ENCODE measurements at regions not wholly inside any gene's neighbourhood (a gene's known extent, or its start where the extent isn't known, plus 50 kb on each side); places are given as distances from the start of the nearest gene placed in this dataset.
A peak's percentile ranks its signal among the peaks of the same experiment; 100 is the strongest.

DNA sequence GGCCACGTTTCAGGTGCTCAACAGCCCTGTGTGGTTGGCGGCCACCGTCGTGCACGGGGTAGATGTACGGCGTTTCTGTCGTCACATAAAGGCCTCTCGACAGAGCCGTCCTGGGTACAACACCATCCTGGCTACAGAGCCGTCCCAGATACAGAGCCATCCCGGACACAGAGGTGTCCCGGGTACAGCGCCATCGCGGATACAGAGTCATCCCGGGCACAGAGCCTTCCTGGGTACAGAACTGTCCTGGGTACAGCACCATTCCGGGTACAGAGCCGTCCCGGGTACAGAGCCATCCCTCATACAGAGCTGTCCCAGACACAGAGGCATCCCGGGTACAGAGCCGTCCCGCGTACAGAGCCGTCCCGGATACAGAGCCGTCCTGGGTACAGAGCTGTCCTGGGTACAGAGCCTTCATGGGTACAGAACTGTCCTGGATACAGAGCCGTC, 222.7 kb upstream of the SOX1 start:
- no peak for DNase-seq

GRCh38 chr13:111844682-111845081, 222.3 kb upstream of the SOX1 start:
- no peak for DNase-seq

DNA sequence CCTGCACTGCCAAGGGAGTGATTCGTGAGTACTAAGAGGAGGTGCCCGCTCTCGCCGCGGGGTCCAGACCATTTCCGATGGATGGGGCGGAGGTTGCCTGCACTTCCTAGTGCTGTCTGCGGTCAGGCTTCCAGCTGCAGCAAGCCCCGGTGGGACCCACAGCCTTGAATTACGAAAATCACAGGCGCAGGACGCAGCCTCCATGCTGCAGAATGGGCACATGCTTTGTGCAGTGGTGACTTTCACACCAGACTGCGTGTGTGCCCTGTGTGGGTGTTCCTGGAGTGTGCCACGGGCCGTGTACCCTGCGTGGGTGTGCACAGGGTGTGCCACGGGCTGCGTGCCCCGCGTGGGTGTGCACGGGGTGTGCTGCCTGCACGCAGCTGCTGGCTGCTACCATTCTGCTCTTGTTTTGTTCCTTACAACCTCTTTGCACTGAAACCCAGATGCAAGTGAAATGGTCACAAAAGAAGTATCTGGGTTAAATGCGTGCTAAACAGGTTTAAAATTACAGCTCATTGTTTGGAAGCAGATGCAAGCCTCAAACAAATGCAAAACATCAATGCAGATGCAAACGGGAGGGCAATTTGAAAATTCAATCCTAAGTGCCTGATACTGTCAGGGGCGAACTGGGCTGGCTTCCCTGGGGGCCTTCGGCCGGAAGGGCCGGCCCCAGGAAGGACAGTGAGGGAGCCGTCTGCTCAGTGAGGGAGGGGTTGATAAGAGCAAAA, 221.2 kb upstream of the SOX1 start:
- DNase-seq = no peak

DNA sequence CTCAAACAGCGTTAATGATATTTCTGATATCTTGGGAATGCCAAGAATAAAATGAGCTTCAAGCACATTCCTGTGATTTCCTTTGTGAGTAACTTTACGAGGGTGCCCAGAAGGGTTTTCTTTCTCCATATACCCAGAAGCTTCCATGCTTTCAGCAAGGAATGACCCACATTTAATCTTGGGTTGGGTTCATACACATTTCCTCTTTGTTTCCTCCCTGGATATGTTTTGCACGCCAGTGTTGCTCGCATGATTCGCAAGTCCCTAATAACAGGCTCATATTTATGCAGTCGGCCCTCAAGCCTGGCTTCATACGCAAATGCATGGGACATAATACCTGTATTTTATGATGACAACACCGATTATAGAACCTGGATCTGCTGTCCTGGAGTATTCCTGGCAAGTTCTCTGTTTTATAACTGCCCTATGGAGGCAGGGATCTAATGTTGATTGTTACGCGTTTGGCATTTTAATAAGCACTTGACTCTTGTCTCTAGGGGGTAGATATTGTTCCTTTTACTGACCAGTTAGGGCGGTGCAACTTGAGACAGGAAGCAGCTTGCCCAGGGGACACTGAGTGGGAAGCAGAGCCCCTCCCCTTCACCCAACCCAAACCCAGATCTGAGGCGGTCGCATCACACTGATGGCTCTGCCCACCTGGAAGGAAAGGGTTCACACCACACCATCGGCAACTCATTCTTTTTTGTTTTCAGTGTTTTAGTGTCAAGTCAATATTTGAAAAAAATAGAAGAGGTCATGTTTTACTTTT, 220.4 kb upstream of the SOX1 start:
- peak; percentile 80 for DNase-seq

DNA sequence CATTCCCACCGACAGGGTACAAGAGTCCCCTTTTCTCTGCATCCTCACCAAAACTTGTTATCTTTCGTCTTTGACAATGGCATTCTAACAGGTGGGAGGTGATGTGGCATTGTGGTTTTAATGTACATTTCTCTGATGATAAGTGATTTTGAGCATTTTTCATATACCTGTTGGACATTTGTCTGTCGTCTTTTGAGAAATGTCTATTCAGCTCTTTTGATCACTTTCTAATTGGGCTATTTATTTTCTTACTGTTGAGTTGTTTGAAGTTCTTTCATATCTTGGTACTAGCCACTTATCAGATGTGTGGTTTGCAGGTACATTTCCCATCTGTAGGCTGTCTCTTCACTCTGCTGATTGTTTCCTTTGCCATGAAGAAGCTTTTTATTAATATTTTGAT, 219.0 kb upstream of the SOX1 start:
- DNase-seq = no peak

DNA sequence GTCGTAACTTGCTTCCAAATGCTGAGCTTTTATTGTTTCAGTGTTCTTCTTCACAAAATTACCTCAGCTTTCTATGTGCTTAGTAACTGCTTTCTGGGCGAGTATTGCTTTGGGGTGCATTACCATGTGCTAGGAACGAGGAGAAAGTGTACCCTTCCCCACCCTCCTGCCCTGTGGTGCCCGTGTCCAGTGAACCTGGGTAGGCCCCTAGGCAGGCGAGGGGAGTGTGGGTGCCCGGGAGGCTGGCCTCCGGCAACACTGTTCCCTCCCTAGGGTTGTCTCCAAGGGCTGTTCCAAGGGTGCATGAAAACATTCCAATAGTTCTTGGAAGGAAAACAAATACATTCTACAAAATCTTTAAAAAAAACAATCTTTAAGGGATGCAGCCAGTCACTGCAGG, 216.5 kb upstream of the SOX1 start:
- DNase-seq = no peak

- no peak for DNase-seq
These were observed 216.0 kb upstream of the SOX1 start for GRCh38 chr13:111850976-111851375.

GRCh38 chr13:111852725-111853518, 214.0 kb upstream of the SOX1 start:
- peak; percentile 87 for DNase-seq

- peak; percentile 98 for DNase-seq
These were observed 213.2 kb upstream of the SOX1 start for GRCh38 chr13:111853721-111854120.

- peak; percentile 66 for DNase-seq
These were observed 212.5 kb upstream of the SOX1 start for GRCh38 chr13:111854403-111854802.

DNA sequence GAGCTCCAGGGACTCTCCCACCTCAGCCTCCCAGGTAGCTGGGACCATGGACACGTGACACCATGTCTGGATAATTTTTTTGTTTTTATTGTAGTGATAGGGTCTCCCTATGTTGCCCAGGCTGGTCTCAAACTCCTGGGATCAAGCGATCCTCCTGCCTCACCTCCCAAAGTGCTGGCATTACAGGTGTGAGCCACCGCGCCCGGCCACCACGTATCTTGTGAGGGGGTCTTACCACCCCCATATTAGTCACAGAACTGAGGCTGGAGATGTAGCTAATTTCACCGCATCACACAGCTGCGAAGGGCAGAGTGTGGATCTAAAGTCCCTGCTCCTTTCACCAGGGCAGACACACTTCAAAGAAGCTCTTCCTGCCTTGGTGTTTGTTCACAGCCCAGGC, 211.8 kb upstream of the SOX1 start:
- no peak for DNase-seq

- no peak for DNase-seq
These were observed 211.2 kb upstream of the SOX1 start for GRCh38 chr13:111855786-111856185.

DNA sequence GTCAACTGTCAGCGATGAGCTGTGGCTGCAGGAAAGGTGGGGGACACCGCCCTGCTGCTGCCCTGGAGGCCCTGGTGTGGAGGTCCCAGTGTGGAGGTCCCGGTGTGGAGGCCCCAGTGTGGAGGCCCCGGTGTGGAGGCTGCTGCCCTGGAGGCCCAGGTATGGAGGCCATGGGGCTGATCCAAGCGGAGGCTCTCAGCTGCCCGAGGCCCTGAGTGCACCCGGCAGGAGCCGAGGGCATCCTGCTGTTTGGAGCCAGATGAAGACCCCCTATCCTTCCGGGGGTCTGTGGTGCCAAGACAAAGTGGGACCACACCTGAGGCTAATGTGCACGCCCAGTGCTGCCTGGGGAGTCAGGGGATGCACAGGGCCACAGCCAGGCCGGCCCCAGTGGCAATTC, 210.4 kb upstream of the SOX1 start:
- DNase-seq = no peak

- DNase-seq = no peak
These were observed 209.6 kb upstream of the SOX1 start for GRCh38 chr13:111857336-111857735.

GRCh38 chr13:111857846-111858560, 208.9 kb upstream of the SOX1 start:
- DNase-seq = no peak

DNA sequence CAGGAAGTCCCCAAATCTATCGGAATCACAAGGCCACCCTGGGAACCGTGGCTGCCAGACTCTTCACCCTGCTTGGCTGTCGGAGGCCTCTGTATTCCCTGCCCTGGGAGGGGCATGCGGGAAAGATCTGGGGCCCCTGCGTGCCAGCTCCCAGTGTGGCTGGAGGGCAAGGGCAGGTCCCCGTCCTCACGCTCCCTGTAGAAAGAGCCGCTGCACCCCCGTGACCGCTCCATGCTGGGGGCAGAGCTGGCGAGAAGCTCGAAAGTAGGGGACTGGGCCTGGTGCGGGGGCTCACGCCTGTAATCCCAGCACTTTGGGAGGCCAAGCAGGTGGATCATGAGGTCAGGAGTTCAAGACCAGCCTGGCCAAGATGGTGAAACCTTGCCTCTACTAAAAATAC, 208.4 kb upstream of the SOX1 start:
- DNase-seq = no peak

- DNase-seq = peak; percentile 11
These were observed 207.4 kb upstream of the SOX1 start for GRCh38 chr13:111859354-111860230.

GRCh38 chr13:111860231-111860552, 206.8 kb upstream of the SOX1 start:
- DNase-seq = no peak

DNA sequence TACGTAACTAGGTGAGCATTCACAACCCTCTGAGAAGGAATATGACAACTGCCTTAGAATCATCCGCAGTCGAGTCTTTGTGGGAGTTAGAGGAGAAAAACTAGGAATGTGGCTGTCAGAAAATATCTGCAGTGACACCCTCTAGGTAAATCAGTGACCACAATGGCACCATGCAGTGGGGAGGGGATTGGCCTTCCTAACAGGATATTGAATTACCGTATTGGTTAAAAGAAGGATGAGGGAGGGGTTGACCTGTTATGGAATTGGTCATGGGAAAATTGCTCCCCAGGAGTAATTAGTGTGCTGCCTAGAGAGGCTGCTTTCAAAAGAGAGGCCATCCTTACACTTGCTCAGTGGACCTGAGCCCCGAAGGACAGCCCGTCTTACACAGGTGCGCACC, 205.6 kb upstream of the SOX1 start:
- DNase-seq = no peak

GRCh38 chr13:111861766-111862366, 205.1 kb upstream of the SOX1 start:
- no peak for DNase-seq
